ENCODE measurements at regions not wholly inside any gene's neighbourhood (a gene's known extent, or its start where the extent isn't known, plus 50 kb on each side); places are given as distances from the start of the nearest gene placed in this dataset.
"Not testable (repeated sequence)": the region's sequence is repeated elsewhere in the genome, so short reads cannot be mapped to it uniquely, and the experiment has no call there.

DNA sequence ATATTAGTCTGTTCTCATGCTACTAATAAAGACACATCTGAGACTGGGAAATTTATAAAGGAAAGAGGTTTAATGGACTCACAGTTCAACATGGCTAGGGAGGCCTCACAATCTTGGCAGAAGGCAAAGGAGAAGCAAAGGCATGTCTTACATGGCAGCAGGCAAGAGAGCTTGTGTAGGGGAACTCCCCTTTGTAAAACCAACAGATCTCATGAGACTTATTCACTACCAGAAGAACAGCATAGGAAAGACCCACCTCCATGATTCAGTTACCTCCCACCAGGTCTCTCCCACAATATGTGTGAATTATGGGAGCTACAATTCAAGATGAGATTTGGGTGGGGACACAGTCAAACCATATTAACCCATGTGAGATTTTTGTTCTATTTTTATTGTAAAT lies 244.5 kb upstream of the TRIB2 start:
- H3K27me3 Mint-ChIP-seq, H3K27ac Mint-ChIP-seq, H3K36me3 Mint-ChIP-seq, H3K4me1 Mint-ChIP-seq, H3K9me3 Mint-ChIP-seq, DNase-seq, H3K4me3 Mint-ChIP-seq: not testable (repeated sequence)

DNA sequence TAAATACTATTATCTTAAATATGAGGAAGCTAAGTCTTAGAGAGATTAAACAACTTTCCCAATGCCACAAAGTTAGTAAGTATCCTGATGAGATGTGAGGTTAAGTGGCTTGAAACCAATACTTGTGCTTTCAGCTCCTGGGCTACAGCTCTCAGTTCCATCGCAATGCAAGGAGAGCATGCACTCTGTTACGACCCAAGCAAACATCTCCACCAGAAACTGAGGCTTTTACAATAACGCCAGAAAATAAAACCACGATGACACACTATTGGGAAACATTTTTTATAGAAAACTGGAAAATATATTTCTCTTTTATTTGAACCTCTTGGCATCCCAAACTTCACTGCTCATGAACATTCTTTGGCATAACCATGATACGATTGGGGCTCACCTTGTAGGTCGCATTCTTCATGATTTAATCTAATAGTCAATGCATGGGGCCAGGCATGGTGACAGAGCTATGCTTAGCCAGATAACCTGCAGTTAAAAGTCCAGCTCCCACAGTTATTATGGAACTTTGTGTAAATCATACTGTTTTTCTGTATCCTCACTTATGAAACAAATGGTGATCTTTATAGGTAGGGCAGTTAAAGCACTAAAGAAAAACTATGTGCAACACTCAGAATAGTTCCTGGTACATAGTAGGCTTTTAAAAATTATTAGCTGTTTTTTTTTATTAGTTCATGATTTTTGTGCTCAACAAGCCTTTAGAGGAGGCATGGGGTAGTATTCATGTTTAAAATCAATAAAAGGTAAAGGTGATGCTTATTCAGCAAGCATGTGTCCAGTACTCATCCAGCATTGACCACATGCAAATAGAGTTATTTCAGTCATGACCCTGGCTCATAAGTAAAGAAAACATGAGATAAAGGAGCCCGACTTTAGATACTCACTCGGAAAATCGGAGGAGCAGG lies 238.3 kb upstream of the TRIB2 start:
- Mint-ChIP-seq H3K9me3 (peaks cover 4% of the 10 kb centered on the region), H3K27me3 (no peaks in the 10 kb centered on the region), H3K4me3 (no peak overlapping the region), H3K36me3 (no peaks in the 10 kb centered on the region), H3K4me1 (no peaks in the 10 kb centered on the region), H3K27ac (no peak overlapping the region)
- no peak for DNase-seq

DNA sequence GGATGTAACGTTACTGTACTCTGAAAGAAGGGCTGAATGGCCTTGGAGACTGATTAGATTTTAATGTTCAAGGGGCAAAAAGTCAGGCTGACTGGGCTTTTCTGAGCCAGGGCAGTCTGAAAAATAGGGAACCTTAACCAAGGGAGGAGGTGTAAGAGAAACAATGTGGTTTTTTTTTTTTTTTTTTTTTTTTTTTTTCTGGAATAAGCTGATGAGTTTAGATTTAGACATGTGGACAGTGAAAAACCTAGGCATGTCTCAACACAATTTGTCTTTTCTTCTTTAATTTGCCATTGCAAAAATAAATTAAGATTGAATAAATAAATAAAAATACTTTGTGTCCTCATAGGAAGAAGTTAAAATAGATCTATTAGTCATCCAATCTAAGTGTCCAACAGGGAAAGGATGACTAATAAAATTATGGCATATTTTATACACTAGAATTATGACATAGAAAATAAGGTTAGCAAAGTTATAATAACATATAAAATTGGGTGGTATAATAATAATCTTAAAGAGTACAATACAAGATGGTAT lies 237.6 kb upstream of the TRIB2 start:
- no peak for DNase-seq
- Mint-ChIP-seq H3K27me3 (no peaks in the 10 kb centered on the region), H3K9me3 (peaks cover 4% of the 10 kb centered on the region), H3K27ac (no peak overlapping the region), H3K36me3 (no peaks in the 10 kb centered on the region), H3K4me3 (no peak overlapping the region), H3K4me1 (peaks cover 1% of the 10 kb centered on the region)

DNA sequence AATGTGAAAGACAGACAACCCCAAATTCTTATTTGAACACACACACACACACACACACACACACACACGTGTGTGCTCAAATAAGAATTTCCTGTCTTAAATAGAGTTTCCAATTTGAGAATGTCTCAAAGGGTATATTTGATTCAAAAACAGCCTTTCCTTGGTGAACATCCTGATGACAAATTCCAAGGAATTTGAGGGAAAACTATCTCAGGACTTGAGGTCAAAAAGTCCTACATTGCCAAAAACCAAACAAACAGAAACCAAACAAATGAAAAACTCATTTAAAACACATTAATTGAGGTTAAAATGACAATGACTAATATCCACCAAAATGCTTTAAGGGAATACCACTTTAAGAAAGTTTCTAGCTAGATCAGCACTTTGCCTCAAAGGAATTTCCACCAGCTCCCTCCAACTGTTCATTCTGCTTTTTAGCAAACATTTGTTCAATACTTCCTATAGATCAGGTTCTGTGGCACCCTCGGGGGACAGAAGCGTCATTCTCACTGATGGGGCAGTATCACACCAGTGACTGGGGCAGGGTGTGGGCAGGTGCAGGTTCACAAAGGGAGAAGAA lies 232.1 kb upstream of the TRIB2 start:
- Mint-ChIP-seq H3K27ac (no peak overlapping the region), H3K4me1 (peaks cover 47% of the 10 kb centered on the region), H3K36me3 (peaks cover 2% of the 10 kb centered on the region)

DNA sequence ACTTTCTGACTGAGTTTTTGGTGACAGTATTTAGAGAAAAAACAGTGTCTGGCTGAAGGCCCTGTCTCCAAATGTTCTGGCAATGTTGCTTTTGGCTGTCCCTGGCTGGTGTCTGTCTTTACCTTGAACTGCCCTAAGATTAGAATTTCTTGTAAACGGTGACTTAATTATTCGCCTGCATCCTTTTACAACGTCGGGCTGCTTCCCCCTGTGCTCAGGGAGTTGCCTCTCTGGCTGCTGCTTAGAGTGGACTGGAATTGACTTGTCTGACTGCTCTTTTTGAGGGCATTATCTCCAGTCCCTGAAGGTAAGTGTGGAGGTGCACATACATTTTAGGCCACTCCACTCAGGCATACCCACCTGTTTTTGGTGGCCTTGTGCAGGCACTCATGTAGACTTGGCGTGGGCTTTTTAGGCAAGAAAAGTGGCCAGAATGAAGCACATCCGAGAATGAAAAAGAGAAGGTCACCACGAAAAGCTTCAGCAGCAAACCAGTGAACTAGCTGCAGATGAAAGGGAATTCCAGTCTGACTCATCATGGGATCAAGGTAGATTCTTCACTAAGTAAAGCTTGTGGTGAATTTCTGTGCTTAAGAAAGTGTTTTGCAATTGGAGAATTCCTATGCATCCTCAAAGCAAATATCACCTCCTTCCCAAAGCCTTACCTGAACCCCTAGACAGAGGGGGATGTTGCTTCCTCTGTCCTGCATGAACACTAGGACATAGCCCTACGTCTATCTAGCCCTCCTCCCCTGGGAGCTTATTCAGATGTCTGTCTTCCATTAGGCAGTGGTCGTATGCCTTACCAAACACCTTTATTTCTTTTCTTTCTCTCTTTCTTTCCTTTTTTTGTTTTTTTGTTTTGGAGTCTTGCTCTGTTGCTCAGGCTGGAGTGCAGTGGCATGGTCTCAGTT lies 230.3 kb upstream of the TRIB2 start:
- Mint-ChIP-seq H3K4me1 (peaks cover 52% of the 10 kb centered on the region), H3K9me3 (peaks cover 2% of the 10 kb centered on the region), H3K4me3 (no peak overlapping the region), H3K36me3 (peaks cover 2% of the 10 kb centered on the region), H3K27me3 (no peaks in the 10 kb centered on the region), H3K27ac (no peak overlapping the region)
- DNase-seq: no peak

More for the DNA sequence above, 232.1 kb upstream of the TRIB2 start:
- Mint-ChIP-seq H3K4me3 (no peak overlapping the region), H3K27me3 (no peaks in the 10 kb centered on the region), H3K9me3 (peaks cover 2% of the 10 kb centered on the region)
- DNase-seq: no peak

DNA sequence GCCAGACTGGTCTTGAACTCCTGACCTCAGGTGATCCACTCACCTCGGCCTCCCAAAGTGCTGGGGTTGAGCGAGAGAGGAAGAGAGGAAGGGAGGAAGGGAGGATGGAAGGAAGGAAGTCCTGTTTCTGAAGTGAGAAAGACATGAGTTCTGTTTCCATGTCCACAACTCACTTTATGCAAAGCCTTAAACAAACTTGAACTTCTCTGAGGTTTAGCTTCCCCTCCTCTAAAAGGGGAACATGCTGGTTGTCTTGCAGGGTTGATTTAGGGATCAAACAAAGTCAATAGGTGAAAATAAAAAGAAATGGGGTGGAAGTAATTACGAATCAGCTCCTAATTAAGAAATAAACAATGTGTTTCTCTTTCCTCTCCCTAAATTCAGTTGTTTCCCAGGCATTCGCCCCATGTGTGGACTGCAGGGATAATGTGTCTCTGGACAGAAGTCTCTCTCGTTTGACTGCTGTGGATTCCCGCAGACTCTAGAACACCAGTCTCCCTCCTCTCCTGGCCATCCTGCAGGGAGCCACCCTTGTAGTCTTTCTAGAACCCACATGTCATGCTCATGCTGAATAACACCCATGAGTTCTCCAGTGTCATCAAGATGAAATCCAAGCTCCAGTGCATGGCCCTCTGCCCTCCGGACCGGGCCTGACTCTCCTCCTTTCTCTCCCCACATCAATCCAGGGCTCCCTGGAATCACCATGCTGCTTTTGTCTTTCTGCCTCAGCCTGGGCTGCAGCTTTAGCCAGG lies 229.3 kb upstream of the TRIB2 start:
- Mint-ChIP-seq H3K36me3 (peaks cover 2% of the 10 kb centered on the region), H3K4me3 (no peak overlapping the region), H3K9me3 (peaks cover 2% of the 10 kb centered on the region), H3K27me3 (no peaks in the 10 kb centered on the region), H3K4me1 (peaks cover 52% of the 10 kb centered on the region), H3K27ac (no peak overlapping the region)
- no peak for DNase-seq

DNA sequence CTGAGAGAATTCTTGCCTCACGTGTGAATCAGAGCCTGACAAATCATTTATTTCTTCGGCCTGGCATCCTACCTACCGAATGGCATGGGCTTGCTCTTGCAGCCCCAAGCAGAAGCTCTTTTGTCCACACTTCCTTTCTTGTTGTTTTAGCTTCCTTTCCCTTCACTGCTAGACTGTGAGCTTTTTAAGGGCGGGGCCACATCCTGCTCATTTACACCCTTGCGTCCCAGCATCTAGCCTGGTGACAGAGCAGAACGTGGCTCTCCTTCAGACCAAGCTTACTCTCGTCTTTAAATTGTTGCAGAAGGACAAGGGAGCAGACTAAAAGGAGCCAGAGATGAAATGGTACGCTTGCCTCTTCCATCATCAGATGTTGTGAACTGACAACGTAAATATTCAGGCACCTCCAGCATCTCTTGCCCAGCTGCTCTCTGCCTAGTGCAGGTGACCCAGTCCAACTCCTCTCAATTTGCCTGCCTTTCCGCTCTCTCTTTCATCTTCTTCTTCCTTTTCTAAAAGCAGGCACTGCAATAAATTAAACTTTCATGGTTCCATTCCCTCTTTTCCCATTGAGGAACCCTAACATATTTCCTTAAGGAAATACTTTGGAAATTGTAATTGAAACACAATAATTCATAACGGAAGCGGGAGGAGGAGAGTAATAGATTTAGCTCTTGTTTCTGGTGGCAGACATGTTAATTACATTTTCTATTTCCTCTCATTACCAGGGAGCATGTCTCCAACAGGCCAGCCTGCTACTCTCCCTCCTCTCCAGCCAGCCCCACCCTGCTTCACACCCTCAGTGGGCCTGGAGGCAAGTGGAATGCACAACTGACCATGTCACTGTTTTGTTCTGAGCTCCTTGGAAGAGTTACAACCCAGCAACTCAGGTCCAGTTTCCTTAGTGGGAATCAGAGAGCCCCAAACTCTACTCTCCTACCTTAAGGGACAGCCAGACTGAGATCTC lies 228.1 kb upstream of the TRIB2 start:
- no peak for DNase-seq
- no peak overlapping the region for H3K4me3 Mint-ChIP-seq
- H3K4me1 Mint-ChIP-seq: peaks cover 60% of the 10 kb centered on the region

DNA sequence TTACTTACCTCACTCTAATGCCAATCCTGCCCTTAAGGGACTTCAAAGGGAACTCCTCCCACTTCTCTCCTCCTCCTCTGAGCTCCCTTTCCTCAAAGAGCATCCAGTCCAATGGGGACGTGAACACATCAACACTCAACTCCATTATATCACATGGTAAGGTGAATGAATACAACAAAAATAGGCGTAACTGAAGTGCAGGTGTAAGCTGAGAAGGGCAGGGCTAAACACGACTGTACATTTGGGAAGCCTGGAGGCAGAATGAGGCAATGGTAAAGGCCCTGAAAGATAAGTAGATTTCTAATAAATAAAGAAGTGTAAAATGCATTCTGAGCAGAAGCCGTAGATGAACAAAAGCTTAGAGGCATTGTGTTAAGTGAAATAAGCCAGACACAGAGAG lies 226.1 kb upstream of the TRIB2 start:
- Mint-ChIP-seq H3K4me1 (peaks cover 56% of the 10 kb centered on the region), H3K27ac (no peak overlapping the region), H3K27me3 (no peaks in the 10 kb centered on the region), H3K4me3 (no peak overlapping the region), H3K9me3 (peaks cover 2% of the 10 kb centered on the region), H3K36me3 (peaks cover 3% of the 10 kb centered on the region)
- DNase-seq: no peak

More for the DNA sequence above, 228.1 kb upstream of the TRIB2 start:
- H3K27ac Mint-ChIP-seq: peak overlapping the region; percentile 54
- H3K36me3 Mint-ChIP-seq: peaks cover 3% of the 10 kb centered on the region
- H3K27me3 Mint-ChIP-seq: no peaks in the 10 kb centered on the region
- peaks cover 2% of the 10 kb centered on the region for H3K9me3 Mint-ChIP-seq

DNA sequence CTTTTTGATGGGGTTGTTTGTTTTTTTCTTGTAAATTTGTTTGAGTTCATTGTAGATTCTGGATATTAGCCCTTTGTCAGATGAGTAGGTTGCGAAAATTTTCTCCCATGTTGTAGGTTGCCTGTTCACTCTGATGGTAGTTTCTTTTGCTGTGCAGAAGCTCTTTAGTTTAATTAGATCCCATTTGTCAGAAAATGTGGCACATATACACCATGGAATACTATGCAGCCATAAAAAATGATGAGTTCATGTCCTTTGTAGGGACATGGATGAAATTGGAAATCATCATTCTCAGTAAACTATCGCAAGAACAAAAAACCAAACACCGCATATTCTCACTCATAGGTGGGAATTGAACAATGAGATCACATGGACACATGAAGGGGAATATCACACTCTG lies 224.4 kb upstream of the TRIB2 start:
- peaks cover 56% of the 10 kb centered on the region for H3K4me1 Mint-ChIP-seq

DNA sequence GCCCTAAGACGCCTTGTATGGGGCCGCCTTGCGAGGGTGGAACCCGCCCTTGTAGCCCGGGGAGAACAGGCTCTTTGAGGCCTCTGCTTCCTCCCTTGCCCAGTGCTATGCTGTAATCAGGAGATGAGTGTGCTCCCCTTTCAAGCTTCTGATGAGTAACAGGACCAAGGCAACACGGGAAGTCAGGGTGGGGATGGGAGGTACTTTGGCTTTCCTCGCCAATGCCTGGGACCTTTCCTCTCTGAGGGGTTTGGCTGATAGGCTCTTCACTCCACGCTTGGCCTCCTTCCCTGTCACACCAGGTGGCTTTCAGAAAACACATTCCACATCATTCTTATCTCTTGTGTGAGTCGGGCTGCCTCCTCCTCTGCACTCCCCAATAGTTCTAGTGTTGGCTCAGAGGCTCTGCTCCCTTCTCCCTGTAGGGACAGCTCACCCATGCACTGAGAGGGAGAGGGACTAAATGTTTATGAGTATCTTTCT lies 223.7 kb upstream of the TRIB2 start:
- H3K36me3 Mint-ChIP-seq: peaks cover 3% of the 10 kb centered on the region
- no peak overlapping the region for H3K4me3 Mint-ChIP-seq
- peak overlapping the region; percentile 65 for H3K27ac Mint-ChIP-seq
- peak; percentile 15 for DNase-seq
- peaks cover 55% of the 10 kb centered on the region for H3K4me1 Mint-ChIP-seq
- peaks cover 8% of the 10 kb centered on the region for H3K9me3 Mint-ChIP-seq
- no peaks in the 10 kb centered on the region for H3K27me3 Mint-ChIP-seq

More for the DNA sequence above, 224.4 kb upstream of the TRIB2 start:
- DNase-seq, H3K27me3 Mint-ChIP-seq, H3K27ac Mint-ChIP-seq, H3K4me3 Mint-ChIP-seq, H3K36me3 Mint-ChIP-seq: not testable (repeated sequence)
- H3K9me3 Mint-ChIP-seq: peaks cover 10% of the 10 kb centered on the region

DNA sequence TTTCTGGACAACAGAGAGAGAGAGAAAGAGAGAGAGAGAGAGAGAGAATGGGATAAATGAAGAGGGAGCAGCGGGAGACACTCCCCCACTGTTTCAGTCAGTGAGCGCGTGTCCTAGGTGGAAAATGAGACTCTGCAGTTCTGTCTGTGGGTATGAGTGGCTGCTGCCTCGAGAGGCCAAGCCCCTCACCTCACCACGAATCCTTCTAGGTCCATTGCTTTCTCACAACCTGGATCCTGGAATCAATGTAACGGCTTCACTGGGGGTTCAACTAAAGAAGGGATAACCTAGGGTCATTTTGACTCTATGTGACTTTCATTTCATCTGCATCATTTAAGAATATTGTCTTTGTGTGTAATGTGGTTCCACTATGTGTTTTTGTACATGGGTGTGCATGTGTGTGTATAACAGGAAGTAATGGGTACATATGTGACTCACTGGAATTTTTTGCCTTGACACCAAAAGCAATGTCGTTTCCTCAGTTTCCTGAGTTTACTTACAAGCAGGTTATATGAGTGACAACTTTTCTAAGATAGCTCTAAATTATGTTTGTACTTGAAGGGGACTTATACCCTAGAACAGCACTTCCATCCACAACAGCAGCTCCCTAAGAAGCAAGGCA lies 221.4 kb upstream of the TRIB2 start:
- Mint-ChIP-seq H3K27me3 (no peaks in the 10 kb centered on the region), H3K4me1 (peaks cover 61% of the 10 kb centered on the region), H3K27ac (peak overlapping the region; percentile 64), H3K9me3 (peaks cover 8% of the 10 kb centered on the region), H3K36me3 (peaks cover 3% of the 10 kb centered on the region), H3K4me3 (no peak overlapping the region)
- no peak for DNase-seq

DNA sequence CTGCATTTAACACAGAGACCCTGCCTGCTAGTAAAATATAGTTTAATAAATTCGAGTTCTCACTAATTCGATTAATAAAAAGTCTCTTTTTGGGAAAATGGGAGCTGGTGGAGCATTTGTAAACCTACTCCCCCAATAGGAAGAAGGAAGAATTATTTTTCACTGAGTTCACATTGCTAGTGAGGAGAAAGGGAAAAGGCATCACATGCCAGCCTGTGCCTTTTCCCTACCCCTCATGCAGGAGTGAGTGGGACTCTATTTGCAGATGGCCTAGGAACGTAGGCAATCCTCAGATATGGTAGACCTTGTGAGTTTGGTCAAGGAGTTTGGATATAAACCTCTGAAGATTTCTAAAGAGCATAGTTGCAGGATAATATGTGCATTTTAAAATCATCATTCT lies 218.4 kb upstream of the TRIB2 start:
- no peak overlapping the region for H3K4me3 Mint-ChIP-seq
- peaks cover 14% of the 10 kb centered on the region for H3K9me3 Mint-ChIP-seq
- no peak for DNase-seq
- H3K27me3 Mint-ChIP-seq: no peaks in the 10 kb centered on the region
- peaks cover 8% of the 10 kb centered on the region for H3K36me3 Mint-ChIP-seq
- peak overlapping the region; percentile 72 for H3K27ac Mint-ChIP-seq
- peaks cover 78% of the 10 kb centered on the region for H3K4me1 Mint-ChIP-seq

DNA sequence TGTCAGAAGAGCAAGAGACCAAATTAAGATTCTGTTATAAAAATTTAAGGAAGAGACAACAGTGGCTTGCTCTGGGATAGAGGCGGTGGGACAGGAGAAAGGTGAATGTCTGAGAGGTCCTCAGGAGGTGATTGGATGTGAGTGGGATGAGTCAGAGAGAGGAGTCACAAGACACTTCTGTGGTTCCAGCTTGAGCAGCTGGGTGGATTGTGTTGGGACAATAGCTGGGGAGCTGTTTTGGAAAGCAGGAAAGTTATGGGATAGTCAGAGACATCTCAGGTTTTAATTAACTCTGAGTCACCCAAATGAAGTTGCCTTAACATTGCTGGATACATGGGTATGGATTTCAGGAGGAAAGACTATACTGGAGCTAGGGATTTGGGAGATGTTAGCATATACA lies 218.0 kb upstream of the TRIB2 start:
- H3K4me1 Mint-ChIP-seq: peaks cover 77% of the 10 kb centered on the region
- H3K4me3 Mint-ChIP-seq: no peak overlapping the region
- H3K27me3 Mint-ChIP-seq: no peaks in the 10 kb centered on the region
- peaks cover 16% of the 10 kb centered on the region for H3K9me3 Mint-ChIP-seq
- H3K27ac Mint-ChIP-seq: no peak overlapping the region
- peaks cover 10% of the 10 kb centered on the region for H3K36me3 Mint-ChIP-seq
- no peak for DNase-seq

All from activated naive CD8-positive, alpha-beta T cell treated with anti-CD3 and anti-CD28 coated beads for 36 hours (primary cell).